ENCODE measurements at regions not wholly inside any gene's neighbourhood (a gene's known extent, or its start where the extent isn't known, plus 50 kb on each side); places are given as distances from the start of the nearest gene placed in this dataset.
A peak's percentile ranks its signal among the peaks of the same experiment; 100 is the strongest.

DNA sequence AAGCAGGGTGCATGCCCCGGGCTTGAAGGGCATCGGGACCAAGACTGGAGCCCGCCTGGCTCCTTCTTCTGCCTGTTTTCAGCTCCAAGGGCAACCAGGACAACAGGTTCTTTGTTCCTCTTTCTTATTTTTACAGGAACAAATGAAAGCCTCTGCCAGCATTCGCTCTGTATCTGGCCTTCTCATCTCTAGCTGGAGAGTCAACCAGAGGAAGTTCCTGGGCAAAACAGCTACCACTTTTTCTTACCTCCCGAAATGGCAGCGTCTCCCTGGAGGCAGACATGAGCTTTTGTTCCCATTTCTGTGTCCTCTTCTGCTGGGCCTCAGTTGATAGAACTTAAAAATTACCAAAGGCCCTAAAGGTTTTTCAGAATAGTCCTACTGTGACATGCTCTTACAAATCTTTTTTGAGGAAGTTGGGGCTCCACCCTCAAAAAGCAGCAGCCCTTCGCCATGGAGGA is 74.1 kb upstream of the NAA20 start:
- DNase-seq (ENCODE audit: low read depth): no peak
- TF ChIP-seq, protein P1, sequence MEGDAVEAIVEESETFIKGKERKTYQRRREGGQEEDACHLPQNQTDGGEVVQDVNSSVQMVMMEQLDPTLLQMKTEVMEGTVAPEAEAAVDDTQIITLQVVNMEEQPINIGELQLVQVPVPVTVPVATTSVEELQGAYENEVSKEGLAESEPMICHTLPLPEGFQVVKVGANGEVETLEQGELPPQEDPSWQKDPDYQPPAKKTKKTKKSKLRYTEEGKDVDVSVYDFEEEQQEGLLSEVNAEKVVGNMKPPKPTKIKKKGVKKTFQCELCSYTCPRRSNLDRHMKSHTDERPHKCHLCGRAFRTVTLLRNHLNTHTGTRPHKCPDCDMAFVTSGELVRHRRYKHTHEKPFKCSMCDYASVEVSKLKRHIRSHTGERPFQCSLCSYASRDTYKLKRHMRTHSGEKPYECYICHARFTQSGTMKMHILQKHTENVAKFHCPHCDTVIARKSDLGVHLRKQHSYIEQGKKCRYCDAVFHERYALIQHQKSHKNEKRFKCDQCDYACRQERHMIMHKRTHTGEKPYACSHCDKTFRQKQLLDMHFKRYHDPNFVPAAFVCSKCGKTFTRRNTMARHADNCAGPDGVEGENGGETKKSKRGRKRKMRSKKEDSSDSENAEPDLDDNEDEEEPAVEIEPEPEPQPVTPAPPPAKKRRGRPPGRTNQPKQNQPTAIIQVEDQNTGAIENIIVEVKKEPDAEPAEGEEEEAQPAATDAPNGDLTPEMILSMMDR (IDR thresholded peaks at IDR 0.05; ENCODE audit: low read length, missing control alignments): no peak
- no peak overlapping the region for H3K4me3 ChIP-seq (replicated peaks; ENCODE audit: low read depth, low read length)

- H3K4me3 ChIP-seq (replicated peaks; ENCODE audit: low read depth, low read length): no peak overlapping the region
- DNase-seq (ENCODE audit: low read depth): peak; percentile 40
- TF ChIP-seq, protein P1 (IDR thresholded peaks at IDR 0.05; ENCODE audit: low read length, missing control alignments): no peak
These were observed 72.2 kb upstream of the NAA20 start for GRCh38 chr20:19944772-19945459.

GRCh38 chr20:19945732-19946670 is 71.2 kb upstream of the NAA20 start:
- no peak for DNase-seq (ENCODE audit: low read depth)
- no peak overlapping the region for H3K4me3 ChIP-seq (replicated peaks; ENCODE audit: low read depth, low read length)
- TF ChIP-seq, protein P1 (IDR thresholded peaks at IDR 0.05; ENCODE audit: low read length, missing control alignments): no peak

- TF ChIP-seq, protein P1 (IDR thresholded peaks at IDR 0.05; ENCODE audit: low read length, missing control alignments): no peak
- no peak overlapping the region for H3K4me3 ChIP-seq (replicated peaks; ENCODE audit: low read depth, low read length)
- peak; percentile 79 for DNase-seq (ENCODE audit: low read depth)
These were observed 69.4 kb upstream of the NAA20 start for GRCh38 chr20:19947611-19948264.

GRCh38 chr20:19949195-19949867 is 67.8 kb upstream of the NAA20 start:
- H3K4me3 ChIP-seq (replicated peaks; ENCODE audit: low read depth, low read length): no peak overlapping the region
- TF ChIP-seq, protein P1 (IDR thresholded peaks at IDR 0.05; ENCODE audit: low read length, missing control alignments): no peak
- no peak for DNase-seq (ENCODE audit: low read depth)

DNA sequence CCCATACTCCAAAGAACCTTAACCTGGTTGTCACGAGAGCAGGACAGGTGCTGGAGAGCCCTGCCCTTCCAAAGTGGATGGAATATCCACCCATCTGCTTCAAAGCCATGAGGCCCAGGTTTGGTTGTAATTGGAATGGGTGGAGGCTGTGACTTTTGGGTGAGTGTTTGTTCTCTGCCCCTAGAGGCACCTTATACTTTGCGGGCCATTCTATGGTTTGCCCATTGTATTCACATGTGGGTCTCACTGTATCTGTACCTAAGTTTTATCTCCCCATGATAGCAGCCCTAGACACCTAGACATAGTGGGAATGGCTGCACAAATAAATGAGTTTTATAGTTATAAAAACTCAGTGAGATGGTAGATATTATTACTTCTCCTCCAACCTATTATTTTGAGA is 67.1 kb upstream of the NAA20 start:
- DNase-seq (ENCODE audit: low read depth): no peak
- no peak overlapping the region for H3K4me3 ChIP-seq (replicated peaks; ENCODE audit: low read depth, low read length)
- TF ChIP-seq, protein P1 (IDR thresholded peaks at IDR 0.05; ENCODE audit: low read length, missing control alignments): no peak
